GM21390 (cell line): ENCODE measurements at regions not wholly inside any gene's neighbourhood (a gene's known extent, or its start where the extent isn't known, plus 50 kb on each side); places are given as distances from the start of the nearest gene placed in this dataset.
"Not testable (repeated sequence)": the region's sequence is repeated elsewhere in the genome, so short reads cannot be mapped to it uniquely, and the experiment has no call there.

Source experiments
- ATAC-seq: cut with Tn5 transposase; IDR thresholded peaks from one replicate; pipeline ENCODE4 v1.9.1; 2021; ENCODE audit not compliant: unreplicated experiment

DNA sequence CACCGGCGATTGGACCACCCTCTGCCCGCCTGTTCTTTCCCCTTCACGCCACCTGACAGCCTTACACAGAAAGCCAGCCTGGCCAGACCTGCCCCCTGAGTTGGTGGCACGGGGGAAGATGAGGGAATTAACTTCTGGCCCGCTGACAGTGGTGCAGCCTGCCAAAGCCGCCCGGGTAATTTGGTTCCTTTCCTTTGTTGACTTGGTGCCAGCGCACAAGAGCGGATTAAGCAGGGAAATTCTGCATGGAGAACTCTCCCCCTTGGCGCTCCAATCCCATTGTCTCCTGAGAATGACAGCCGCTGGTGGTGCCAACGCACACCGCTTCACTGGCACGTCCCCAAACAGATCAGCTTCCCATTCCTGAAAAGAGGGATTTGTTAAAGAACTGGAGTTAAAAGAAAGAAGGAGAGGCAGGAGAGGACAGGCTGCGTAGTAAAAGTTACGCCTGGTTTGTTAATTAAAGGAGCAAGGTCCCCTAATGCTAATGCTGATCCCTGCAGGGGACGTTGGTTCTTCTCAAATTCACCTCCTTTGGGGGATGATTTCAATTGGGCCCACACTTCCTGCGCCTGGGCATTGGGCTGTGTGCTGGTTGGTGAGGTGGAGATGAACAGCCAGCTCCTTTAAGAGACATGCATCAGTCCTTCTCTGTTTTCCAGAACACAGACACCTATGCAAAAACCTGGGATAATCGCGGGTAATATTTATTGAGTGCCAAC is 286.8 kb downstream of the MYCN start:
- ATAC-seq = no peak

DNA sequence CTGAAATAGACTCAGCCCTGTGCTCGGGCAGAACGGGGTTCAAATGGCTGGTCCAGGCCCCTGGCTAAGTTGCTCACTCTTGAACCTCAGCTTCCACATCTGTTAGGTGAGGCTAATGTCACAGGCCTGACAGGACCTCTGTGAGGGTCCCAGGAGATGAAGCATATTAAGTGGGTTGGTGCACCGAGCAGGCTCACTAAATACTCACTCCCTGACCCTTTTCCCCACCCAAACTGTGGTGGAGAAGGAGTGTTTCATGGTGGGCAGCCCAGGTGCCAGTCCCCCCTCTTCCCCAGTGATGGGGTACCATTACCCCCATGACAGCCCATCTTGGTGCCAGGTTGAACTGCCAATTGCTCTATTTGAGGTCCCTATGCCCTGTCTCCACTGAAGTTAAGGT is 286.0 kb downstream of the MYCN start:
- no peak for ATAC-seq

DNA sequence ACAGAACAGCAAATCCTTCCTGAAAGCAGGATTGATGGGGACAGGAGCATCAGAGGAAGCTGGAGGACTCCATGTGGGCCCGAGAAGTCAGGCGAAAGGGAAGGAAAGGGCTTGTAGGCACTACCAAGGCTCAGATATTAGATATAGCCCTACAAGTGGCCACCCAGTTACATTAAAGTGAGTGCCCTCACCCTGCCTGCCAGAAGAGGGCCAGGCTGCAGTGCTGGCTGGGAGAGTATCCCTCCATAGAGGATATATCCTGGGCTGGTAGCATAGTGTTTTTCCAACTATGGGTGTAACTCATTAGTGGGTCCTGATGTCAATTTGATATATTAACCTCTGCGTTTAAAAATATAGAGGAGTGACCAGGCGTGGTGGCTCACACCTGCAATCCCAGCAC is 285.2 kb downstream of the MYCN start:
- ATAC-seq = no peak

DNA sequence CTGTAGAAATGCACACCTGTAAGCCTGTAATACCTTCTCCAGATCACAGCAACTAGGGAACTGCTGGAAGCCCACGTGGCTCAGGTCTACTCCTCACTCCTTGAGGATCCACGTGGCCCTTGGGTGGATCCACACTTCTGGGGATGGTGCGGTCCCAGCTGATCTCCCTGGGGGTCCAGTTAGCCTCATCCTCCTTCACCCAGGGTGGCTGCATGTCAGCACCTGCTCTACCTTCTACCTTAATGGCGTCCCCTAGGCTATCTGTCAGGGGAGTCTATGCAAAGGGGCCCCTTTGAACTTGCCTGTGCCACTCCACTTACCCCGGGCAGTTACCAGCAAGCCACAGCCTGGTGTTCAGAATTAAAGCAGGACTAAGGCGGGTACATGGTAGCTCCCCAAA is 284.7 kb downstream of the MYCN start:
- no peak for ATAC-seq

DNA sequence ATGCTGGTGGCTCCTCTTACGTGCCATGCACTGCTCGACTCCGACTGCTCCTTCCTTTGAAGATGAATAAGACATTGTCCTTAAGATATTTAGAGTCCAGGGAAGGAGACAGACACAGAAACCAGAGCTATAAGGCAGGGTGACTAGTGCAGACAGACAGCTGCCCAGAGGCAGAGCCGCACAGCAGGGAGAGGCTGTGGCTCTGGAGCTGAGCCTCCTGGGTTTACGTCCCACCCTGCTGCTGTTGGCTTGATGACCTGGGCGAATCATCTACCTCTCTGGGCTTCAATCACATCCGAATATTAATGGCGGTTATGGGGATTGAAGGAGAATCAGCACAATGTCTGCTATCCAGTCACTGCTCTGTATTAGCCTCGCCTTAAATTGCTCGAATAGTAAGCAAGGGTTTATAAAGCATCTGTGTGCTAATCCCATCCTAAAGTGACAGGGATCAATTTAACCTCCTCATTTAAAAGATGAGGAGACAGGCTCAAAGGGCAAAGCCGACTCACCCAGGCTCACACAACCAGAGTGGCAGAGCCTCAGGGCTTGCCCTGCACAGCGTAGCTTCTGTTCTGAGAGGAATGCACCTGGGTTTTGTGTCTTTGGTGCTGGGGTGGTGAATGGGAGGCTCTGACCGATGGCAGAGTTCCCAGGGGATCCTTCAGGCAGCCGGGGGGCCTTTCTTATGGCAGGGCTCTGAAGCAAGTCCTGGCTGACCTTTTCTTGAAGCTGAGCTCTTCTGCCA is 284.1 kb downstream of the MYCN start:
- ATAC-seq = no peak

DNA sequence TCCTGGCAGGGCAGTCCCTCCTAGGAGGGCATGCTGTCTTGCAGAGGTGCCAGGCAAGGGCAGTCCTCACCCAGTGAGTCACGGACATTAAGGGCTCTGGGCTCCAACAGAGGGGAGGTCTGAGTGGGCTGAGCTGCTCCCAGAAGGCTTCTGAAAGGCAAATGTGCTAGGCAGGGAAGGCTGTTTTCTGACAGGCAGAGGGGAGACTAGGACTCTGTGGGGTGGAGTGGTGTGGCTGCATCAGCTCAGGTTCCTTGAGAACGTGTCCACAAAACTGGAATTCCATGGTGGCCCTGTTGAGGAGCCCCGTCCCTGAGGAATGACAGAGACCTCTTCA is 283.5 kb downstream of the MYCN start:
- ATAC-seq = no peak

DNA sequence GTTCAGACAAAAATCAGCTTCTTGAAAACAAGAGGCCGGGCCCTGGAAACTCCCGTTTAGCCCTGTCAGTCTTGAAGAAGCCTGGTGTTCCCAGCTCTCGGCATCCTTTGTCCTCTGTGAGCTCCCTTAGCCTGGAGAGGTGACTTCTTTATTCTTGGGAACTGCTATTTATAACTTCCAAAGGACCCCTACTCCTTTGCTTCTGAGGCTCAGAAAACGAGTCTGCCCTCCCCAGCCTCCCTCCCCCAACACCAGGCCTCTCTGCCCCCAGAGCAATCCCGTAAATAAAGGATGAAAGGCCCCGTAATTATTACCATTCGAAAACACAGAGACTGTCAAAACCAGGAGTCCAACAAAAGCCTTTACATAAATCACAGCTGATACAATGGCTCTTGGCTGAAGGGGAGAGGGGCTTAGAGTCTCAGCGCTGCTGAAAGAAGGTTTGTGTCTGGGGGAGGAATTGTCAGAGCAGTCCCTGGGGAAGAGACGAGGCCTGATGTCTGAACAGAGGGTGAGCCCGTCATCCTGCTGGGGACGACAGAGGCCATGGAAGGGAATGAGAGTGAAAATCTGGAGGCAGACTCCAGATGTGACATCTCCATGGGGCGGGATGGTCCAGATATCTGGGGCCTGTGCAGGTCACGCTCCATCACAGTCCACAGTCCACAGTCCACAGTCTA is 283.0 kb downstream of the MYCN start:
- ATAC-seq = no peak

DNA sequence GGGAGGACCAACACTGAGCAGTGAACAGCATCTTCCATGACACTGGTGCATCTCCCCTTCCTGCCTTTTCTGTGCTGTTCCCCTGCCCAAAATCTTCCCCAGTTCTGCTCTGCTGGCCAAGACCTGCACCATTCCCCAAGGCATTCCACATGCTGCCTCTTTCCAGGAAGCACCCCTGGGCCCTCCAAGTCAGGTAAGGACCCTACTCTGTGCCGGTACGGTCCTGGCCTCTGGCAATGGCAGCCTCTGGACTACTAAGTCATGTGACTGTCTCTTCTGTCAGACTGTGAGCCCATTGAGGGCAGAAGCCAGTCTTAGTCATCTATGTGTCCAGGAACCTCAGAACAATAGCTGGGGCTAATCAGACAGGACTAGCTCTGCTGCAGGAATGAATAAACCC is 282.0 kb downstream of the MYCN start:
- ATAC-seq = no peak

DNA sequence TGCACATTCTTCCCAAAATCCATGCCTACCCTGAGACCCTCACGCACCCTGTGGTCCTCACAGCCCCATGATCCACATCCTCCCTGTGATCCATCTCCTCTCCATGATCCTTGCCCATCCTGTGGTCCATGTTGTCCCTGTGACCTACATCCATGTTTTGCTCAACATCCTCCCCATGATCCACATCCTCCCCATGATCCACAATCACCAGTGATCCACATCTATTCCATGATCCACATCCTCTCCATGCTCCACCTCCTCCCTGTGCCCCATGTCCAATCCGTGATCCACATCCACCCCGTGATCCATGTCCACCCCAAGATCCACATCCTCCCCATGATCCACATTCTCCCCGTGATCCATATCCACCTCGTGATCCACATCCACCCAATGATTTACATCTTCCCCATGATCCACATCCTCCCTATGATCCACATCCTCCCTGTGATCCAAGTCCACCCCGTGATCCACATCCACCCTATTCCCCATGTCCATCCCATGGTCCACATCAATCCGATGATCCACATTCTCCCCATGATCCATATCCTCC is 281.2 kb downstream of the MYCN start:
- ATAC-seq = no peak

DNA sequence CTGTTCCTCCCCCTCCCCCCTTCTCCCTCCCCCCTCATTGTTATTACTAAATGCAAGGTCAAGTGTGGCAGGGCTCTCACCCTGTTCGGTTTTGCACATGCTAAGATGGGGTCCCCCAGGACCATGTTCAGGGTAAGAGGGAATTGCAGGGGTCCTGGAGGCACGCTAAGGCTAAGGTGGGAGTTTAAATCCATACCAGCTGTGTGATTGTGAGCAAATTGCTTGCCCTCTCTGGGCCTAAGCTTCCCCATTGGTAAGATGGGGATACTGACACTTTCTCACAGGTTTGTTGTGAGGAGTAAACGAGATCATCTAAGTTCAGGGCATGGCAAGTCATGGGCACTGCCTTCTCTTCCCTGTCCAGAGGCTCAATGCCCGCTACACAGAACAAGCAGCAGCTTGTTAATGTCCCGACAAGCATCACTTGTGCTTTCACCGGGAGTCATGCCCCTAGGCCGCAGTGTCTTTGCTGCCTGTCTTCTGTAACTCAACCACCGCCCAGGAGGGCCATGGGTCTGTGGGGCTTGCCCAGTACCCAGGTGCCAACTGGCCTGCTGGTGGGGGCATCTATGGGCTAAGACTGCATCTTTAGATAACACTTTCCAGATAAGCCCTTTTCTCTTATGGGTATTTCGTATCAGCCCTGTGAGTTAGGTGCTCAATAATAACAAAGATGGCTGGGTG is 279.1 kb downstream of the MYCN start:
- ATAC-seq = no peak

DNA sequence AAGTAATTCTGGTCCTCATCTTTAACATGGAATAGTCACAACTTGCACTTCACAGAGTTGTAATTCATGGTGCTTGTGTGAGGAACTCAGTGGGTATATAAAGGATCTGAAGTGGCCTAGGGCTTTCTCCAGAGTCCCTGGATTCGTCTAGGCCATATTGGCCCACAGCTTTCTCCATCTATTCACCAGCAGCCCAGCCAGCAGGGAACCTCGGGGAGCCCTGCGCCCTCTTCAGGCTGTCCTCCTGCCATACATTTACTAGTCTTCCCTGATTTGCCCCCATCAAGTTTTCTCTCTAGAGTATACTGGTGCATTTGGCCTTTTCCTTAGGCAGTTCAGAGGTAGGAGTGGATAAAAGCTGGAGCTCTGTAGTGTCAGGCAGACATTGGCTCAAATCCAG is 278.3 kb downstream of the MYCN start:
- no peak for ATAC-seq

DNA sequence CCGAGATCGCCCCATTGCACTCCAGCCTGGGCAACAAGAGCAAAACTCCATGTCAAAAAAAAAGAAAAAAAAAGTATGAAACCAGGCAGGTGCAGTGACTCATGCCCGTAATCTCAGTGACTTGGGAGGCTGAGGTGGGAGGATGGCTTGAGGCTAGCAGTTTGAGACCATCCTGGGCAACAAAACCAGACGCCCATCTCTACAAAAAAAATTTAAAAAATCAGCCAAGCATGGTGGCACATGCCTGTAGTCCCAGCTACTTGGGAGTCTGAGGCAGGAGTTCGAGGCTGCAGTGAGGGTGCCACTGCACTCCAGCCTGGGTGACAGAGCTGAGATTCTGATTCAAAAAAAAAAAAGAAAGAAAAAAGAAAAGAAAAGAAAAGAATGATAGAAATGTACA is 277.8 kb downstream of the MYCN start:
- ATAC-seq = no peak

DNA sequence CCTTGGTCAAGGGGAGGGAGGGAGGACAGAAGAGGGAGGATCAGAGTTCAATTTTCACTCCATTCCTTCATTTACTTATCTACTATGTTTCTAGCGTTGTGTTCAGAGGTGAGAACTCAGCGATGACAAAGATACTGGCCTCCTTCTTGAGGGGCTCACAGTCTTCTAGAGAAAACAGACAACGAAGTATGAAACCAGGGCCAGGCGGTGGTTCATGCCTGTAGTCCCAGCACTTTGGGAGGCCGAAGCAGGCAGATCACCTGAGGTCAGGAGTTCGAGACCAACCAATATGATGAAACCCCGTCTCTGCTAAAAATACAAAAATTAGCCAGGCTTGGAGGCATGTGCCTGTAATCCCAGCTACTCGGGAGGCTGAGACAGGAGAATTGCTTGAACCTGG is 277.4 kb downstream of the MYCN start:
- not testable (repeated sequence) for ATAC-seq

DNA sequence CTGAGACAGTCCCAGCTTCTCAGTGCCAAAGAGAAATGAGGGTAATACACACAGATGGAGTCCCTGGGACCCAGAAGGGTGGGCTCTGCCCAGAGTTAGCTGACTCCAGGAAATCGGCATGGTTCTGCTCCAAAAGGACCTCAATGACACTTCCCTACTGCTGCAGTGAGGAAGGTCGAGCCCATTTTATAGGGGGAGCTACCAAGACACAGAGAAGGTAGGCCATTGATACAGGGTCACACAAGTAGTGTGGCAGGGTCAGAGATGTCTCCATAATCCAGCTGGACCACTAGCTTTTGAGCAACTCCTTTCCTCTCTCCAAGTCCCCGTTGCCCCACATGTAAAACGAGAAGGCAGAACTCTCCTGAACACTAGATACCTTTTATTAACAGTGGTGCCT is 276.9 kb downstream of the MYCN start:
- no peak for ATAC-seq

DNA sequence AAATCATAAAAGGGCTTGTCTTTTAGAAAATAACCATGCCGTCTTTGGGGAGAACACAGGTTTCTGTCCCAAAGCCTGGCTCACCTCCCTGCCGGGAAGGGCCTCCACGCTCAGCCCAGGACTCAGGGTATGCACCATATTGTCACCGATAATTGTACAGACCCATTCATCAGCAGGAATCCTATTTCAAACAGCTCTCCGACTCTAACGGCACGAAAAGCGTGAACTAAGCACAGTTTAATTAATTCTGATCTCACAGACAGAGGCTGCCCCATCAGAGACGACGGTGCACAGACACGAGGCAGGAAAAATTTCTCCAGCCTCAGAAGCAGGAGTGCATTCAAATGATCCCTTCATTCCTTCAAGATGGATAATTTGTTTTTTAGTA is 276.2 kb downstream of the MYCN start:
- no peak for ATAC-seq

DNA sequence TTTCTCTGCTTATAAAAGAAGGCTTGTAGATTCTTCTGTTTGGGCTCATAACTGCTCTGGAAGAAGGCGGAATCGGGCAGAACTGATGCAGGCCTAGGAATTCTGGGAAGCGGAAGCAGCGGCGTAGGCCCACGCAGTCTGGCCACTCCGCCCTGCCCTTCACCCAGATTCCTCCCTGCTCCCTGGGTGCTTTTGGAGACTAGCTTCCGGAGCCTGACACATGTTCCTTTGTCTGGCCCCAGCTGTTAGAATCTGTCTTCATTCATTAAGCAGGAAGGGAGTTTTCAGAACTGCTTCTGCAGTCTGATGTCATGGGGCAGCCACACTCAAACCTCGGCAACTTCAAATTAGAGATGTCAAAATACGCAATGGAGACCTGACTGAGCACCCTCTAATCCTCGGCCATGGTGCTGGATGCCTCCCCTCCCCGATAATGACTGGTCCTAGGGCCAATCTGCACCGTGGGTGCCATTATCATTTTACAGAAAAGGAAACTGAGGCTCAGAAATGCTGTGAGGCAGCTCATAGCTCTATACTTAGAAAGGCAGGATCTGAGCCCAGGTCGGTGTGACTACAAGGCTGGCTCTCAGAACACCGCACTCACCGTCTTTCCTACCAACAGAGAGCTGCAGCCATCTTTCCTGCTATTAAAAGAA is 275.7 kb downstream of the MYCN start:
- ATAC-seq = no peak

DNA sequence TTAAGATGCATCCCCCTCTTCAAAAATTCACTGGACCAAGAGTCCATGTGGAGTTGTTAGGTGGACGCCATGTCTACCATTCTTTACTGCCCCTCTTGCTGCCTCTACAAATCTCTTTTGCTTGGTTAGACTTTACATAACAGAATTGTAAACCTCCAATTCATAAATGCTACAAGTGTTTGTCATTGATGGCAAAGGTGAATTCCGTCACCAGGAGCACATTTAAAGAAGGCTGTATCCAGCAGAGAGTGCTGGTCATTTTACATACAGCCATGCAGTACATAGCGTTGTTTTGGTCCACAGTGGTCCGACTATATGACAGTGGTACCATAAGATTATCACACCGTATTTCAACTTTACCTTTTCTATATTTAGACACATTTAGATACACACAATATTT is 274.5 kb downstream of the MYCN start:
- ATAC-seq = no peak

DNA sequence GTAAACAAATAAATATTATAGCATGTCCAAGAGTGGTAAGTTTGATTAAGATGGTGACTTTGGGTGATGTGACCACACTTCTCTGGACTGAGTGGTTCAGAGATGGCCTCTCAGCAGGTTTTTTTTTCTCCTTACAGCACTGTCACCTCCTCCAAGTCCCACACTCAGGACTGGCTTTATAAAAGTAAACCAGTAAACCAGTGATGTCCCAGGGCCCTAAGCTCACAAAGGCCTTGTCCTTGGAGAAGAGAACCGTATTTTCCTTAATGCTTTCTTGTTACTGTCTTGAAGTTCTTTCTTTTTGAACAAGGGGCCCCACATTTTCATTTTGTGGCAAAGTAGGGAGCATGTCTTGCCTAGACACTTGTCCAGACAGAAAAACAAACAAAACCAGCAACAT is 274.0 kb downstream of the MYCN start:
- no peak for ATAC-seq

DNA sequence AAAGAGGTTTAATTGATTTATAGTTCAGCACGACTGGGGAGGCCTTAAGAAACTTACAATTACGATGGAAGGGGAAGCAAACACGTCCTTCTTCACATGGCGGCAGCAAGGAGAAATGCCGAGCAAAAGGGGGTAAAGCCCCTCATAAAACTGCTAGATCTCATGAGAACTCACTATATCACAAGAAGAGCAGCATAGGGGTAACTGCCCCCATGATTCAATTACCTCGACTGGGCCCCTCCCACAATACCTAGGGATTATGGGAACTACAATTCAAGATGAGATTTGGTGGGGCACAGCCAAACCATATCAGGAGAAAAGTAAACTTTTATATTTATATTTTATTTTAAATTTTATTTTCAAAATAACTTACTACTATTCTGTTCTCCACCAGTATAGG is 272.0 kb downstream of the MYCN start:
- ATAC-seq = no peak

DNA sequence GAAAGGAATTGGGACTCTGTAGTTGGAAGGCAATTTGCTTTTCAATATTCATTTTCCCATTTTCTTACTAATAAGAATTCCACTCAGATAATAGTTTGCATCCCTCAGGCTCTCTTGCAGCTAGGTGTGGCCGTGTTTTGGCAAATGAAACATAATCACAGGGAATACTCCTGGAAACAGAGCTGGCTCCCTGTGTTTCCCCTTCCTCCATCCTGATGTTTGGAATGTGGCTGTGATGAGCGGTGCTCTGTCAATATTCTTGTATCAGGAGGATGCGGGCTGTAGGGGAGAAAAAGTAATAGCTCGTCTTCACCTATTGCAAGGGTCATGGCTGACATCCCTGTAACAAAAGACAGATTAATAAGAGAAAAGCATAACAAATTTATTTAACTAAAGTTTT is 271.0 kb downstream of the MYCN start:
- no peak for ATAC-seq

DNA sequence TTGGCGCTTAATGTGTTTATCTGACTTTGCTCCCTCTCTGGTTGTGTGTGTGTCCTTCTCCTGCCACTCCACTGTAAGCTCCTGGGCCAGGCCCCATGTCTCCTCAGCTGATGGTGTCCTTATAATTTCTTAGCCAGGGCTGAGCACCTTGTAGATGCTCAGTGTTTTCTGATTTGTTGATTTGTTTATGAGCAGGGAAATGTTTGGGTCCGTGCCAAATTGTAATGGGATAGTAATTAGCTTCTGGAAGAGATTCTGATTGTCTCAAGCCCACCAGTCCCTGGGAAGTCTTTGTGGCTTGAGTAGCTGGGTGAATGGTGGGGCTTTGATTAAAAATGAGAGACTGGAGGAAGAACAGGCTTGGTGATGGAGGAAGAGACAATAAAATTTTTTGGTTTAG is 270.5 kb downstream of the MYCN start:
- ATAC-seq = no peak
